HG03097 (cell line): ENCODE measurements at regions not wholly inside any gene's neighbourhood (a gene's known extent, or its start where the extent isn't known, plus 50 kb on each side); places are given as distances from the start of the nearest gene placed in this dataset.
"Not testable (repeated sequence)": the region's sequence is repeated elsewhere in the genome, so short reads cannot be mapped to it uniquely, and the experiment has no call there.

Source experiments
- ATAC-seq: cut with Tn5 transposase; IDR thresholded peaks from one replicate; pipeline ENCODE4 v1.9.1; 2021; ENCODE audit not compliant: unreplicated experiment, low FRiP score

DNA sequence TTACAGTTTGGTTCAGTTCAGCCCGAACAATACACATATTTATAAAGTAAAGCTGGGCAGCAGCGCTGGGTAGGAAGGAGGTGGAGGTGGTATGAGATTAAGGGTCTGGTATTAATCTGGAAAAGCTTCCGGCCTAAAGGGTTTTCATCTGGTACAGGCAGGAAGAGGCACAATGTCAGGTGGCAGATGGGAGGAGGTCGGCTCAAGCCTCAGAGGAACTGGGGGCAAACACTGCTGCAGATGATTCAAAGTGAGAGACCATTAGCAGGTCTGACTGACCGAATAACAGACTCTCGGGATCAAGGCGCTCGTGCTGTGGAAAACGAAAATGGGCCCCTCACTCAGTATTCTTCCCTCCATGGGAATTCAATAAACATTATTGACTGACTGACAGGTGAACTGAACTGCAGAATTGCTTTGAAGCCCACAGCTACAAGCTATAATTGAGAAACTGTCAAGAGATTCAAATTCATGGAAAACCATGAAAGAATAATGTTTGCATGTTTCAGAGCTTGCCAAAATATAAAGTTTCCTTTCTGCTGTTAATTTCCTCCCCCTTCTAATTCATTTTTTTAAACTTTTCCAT lies 75.3 kb downstream of the TMEM167A start:
- no peak for ATAC-seq

DNA sequence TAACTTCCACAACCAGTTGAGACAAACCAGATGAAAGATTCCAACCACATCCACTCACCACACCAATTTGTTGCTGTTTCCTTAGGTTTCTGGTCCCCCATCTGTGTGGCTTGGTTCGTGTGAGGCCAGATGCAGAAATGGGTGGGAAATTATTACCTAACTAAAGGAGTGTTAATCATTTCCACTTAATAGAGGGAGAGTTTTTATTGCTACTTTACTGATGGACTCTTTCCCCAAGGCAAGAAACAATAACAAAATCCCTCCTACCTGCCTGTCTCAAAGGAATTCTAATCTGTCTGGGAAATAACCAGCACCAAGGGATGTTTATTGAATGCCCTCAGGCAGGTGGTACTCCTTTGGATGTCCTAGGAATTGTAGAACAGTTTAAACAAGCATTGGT lies 76.3 kb downstream of the TMEM167A start:
- no peak for ATAC-seq

DNA sequence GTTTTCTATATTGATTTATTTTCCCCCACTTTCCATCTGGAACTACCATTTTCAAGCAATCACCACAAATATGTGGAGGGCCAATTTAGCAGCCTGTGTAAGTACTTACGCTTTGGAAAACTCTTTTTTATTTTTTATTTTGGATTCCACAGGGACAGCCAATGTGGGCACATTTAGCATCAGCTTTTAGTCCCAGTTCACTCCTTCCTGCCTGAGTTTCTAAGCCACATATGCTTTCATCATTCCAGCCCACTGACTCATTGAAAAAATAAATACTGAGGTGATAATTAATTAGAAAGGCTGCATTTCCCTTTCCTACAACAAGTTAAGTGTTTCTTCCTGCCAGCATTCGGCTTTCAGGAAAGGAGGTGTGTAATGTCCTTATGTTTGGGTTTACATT lies 76.8 kb downstream of the TMEM167A start:
- no peak for ATAC-seq

DNA sequence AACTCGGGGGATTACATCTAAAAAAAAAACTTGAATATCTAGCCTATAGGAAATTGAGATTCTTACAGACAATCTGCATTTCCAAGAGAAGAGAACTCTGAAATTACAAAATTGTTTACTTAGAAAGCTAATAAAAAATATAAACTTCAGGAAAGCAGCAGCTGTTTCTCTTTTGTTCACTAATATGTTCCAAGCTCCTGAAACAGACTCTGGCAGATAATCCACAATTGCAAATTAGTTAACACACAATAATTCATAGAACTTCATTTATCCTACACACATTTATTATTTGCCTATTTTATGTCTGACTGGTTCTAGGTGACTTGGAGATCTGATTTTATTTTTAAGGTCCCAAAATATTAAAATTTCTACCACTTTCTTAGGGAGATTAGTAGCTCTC lies 83.8 kb downstream of the TMEM167A start:
- ATAC-seq, result no peak

DNA sequence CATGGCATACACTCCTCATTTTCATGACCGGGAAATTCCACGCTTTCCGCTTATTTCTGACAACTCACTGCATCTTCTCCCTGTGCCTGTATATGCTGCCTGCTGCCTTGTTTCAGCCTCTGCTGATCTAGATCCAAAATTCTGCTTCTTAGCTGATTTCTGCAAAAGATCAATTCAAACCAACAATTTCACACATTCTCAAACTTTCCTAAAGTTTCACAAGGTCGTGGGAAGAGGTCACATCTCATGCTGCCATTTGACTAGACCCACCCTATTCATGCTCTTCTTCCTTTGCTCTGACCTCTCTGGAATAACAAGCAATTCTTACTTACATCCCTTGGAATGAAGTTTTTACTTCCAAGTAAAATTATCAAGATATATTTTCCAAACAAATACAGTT lies 84.5 kb downstream of the TMEM167A start:
- ATAC-seq, result no peak

DNA sequence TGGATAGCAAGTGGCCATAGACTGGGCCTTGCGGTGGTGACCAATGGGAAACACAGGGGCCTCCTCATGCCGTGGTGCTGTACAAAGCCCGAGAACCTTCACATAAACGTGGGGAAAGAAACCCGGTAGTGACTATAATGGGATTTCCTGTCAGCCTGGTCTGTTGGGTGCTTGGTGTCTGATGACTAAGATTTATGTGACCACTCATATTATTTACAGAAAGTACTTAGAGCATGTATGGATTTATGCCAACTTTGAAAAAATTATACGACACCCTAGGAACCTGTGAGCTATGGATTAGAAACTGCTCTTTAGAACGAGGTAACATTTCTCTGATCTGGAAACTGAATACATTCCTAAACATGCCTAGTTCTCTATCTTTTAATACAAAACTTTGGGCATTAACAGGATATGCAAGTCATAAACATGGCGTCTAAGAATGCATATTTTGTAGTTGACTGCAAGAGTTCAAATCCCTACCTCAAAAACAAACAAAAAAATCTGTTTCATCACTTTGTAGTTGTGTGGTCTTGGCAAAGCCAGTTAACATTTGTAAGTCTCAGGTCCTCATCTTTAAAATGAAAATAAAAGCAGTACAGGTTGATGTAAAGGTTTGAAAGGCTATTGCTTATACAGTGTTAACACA lies 85.4 kb downstream of the TMEM167A start:
- ATAC-seq, result no peak

DNA sequence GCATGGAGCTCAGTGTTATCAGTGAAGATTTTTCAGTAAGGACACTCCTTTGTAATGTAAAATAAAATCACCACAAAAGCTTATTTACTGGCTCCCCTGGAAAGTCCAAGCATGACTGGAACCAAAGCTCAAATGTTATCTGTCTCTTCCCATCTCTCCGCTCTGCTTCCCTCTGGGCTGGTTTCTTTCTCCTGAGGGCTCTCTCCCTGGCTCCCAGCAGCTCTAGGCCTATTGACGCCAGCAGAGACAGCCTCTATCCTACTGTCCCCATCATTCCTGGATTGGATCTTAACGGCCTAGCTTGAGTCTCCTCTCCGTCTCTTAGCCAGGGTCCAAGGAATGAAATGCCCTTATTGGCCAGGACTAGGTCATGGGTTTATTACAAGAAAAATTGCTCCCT lies 86.1 kb downstream of the TMEM167A start:
- ATAC-seq, result no peak

DNA sequence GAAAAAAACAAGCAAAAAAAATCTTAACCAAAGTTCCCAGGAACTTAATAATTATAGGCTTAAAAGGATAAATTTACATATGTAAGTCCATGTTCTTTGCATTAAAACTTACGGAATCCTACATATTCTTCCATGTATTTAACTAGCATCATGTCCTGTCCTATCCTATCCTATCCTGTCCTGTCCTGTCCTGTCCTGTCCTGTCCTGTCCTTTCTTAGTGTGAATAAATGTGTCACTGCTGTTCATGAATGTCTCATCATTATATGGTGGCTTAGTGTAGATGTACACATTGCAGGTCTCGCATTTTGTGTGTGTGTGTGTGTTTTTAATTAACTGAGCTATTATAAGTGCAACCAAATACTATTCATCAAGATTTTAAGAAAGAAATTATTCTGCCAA lies 90.0 kb downstream of the TMEM167A start:
- ATAC-seq, result no peak

DNA sequence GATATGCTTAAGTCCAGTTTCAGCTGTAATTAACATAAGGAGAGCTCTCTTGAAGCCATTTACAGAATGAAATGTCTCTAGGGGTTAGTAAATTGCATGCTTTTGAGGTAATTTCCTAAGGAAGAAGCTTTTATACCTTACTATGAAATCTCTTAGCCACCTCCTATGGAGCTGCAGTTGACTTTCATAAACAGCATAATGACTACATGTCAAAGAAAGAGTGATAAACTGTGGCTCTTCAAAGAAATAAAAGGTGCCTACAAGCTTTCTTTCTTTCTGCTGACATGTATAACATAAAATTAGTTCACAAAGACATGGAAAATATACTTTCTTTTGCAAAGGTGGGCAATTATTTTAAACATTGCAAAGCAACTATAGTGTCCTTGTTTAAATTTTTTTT lies 90.8 kb downstream of the TMEM167A start:
- no peak for ATAC-seq

DNA sequence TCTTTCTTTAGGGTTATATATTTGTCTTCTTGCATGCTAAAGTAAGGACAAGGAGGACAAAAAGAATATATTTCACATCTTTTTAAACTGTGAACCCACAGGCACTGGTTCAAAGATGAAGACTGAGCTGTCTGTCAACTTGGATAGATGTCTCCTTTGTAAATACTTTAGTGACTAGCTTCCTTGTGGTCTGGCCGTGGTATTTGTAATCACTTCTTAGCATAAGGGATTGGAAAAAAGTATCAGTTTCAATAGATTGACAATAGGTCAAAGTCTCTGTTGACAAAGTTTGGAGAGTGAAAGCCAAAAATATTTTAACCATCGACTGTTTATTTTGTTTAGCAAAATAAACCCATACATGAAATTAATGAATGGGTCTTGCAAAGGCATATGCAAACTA lies 91.4 kb downstream of the TMEM167A start:
- no peak for ATAC-seq

DNA sequence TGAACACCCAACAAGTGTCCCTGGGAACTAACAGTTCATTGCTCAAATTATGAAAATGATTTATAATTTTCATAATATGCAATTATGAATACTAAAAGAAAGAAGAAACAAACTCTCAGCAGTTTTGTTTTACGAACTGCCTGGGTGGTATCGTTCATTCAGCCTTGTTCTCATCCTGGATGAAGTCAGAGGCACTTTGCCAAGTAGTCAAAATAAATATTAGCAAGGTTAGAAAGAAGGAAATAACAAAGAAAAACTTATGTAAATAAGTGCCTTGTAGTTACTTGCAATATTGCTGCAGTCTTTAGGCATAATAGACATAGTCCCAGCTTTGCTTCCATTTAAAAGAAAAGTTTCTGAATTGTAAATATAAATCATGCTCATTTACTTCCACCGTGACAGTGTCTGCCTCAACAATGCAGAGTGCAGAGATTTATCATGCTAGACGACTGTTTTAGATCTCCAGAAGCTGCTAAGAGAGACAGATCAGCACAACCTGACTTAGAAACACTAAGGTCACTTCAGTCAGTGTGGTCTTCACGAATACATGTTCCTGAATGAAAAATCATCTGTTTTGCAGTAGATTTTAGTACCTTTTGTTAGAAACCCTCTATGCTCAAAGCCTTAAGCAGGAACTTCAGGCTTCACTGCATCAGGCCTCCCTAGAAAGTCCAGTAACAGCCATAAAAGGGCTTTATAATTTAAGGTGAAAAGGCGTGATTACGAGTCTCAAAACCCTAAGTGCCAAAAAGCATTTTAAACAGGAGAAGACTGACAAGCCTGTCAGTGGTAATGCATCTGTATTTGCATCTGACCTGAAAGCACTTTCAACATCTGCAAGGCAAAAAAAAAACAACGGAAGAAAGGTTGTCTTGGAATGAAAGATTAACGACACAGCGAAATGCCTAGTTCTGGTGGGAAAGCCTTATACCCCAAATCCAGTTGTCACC lies 92.1 kb downstream of the TMEM167A start:
- ATAC-seq, result no peak

DNA sequence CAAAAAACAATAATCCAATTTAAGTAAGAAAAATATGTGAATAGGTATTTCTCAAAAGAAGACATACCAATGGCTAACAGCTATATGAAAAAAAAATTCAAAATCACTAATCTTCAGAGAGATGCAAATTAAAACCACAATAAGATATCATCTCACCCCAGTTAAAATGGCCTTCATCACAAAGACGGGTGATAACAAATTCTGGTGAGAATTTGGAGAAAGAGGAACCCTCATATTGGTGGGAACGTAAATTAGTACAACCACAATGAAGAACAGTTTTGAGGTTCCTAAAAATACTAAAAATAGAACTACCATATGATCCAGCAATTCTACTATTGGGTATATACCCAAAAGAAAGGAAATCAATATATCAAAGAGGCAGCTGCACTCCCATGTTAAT lies 94.3 kb downstream of the TMEM167A start:
- no peak for ATAC-seq

DNA sequence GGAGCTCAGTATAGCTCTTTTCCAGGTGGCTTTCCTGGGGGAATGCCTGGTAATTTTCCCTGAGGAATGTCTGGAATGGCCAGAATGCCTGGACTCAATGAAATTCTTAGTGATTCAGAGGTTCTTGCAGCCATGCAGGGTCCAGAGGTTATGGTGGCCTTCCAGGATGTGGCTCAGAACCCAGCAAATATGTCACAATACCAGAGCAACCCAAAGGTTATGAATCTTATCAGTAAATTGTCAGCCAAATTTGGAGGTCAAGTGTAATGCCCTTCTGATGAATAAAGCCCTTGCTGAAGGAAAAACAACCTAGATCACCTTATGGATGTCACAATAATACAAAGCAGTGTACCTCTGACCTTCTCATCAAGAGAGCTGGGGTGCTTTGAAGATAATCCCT lies 100.3 kb downstream of the TMEM167A start:
- not testable (repeated sequence) for ATAC-seq

DNA sequence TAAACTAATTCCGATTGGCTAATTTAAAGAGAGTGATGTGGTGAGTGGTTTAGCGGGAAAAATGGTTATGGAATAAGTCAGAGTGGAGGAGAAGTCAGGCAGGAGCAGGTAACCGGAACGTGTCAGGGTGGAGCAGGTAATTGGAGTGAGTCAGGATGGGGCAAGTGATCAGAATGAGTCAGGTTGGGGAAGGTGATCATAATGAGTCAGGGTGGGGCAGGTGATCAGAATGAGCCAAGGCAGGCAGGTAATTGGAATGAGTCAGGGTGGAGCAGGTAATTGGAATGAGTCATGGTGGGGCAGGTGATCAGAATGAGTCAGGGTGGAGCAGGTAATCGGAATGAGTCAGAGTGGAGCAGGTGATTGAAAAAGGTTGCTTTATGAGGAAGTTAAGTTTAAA lies 101.4 kb downstream of the TMEM167A start:
- ATAC-seq, result no peak

DNA sequence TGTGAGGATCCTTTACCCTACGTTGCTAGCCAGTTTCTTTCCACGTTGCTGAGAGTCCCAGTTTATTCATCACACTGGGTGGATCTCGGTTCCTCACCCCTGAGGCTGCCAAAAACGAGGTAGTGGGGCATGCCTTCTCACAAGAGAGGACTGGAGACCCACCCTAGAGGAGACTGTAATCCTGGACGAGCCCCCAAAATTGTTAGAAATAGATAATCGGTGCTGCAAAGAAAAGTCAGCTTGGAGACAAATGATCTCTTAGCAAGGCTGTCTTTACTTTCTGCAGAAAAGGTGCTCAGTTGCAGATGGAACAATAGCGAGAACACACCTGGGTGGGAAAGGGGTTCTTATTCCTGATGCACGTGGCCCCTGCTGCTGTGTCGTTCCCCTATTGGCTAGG lies 101.8 kb downstream of the TMEM167A start:
- ATAC-seq, result no peak

DNA sequence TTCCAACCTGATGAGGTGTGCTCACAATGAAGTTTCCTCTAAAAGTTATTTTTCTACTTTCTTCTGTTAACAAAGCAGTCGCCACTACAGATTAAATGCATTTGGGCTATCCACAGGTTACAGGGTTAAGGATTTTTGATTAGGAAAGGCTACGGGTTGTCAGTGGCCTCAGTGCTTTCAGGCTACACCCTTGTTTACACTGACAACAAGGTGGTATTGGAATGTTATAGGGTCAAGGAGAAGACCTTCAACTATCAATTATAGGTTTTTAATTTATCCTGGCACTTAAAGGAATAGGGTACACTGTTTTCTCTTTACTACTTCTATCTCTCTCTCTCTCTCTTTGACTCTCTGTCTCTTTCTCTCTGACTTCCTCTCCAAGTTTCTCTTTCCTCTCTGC lies 102.8 kb downstream of the TMEM167A start:
- not testable (repeated sequence) for ATAC-seq

DNA sequence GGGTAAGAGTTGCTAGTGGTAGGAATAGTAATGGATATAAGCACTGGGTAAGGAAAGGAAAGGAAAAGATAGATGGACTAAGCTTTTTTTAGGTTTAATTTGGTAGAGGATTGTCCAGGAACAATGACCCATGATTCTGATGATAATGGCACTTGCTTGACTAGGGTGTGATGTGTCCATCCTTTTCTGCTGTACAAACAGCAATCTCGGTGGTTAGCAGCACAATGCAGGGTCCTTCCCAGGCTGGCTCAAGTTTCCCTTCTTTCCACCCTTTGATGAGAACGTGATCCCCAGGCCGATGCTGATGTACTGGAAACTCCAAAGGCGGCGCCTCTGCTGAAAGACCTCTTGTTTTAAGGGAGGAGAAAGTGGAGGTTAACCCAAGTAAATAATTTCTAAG lies 105.3 kb downstream of the TMEM167A start:
- no peak for ATAC-seq

DNA sequence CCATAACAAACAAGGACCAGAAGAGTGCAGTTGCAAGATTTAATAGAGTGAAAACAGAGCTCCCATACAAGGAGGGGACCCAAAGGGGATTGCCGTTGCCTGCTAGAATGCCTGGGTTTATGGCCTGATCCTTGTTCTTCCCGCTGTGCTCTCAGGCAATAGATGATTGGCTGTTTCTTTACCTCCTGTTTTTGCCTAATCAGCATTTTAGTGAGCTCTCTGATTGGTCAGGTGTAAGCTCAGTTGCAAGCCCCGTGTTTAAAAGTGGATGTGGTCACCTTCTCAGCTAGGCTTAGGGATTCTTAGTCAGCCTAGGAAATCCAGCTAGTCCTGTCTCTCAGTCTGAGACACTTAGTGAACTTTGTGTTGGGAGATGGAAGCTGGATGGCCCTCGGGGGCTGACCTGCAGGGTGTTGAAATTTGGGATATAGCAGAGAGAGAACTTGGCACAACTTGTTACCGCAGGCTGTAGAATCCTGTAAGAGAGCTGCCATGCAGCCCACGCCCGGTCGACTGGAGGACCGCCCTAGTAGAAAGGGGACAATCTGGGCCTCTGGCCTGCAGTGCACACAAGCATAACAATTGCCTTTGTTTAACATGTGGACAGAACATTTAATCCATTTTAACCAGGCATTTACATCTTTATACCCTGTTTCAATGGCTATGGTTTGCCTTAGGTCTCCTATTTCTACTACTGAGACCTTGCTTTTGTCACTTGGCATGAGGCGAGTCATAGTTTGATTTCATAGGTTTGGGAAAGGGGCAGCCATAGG lies 106.0 kb downstream of the TMEM167A start:
- not testable (repeated sequence) for ATAC-seq

DNA sequence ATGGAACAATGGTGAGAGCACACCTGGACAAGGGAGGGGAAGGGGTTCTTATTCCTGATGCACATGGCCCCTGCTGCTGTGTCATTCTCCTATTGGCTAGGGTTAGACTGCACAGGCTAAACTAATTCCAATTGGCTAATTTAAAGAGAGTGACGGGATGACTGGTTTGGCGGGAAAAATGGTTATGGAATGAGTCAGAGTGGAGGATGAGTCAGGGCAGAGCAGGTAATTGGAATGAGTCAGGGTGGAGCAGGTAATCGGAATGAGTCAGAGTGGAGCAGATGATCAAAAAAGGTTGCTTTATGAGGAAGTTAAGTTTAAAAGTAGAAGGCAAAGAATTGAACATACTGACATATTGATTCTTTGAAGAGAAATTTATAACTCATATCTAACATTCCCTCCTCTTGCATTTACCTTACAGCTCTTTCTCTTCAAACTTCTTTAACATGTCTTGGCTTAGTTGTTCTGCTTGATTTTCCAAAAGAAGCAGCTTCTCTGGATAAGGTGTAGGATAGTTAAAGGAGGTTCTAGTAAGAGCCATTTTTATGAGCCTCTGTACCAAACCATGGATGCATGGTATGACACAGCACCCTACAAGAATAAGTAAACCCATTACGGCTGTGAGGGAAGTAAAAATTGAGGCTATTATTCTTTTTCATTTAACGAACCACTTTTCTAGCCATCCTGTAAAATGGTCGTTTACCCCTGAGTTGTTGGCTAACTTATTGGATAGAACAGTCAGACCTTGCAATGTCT lies 107.8 kb downstream of the TMEM167A start:
- ATAC-seq, result not testable (repeated sequence)

DNA sequence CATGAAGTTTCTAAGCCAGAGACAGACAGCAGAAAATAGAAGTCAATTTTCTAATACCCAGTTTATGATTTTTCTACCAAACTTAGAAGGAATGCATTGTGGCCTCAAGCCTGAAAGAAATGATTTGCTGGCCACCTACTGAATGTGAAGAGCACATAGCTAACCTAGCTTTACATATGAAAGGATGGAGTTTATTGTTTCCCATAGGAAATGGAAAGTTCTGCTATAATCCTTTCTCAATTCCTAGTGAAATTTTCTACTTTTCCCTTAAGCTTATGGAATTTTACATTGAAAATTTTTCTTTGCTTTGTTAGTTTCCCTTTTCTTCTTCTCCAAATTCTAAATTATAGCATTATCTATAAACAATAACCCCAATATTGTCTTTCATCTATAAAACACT lies 110.1 kb downstream of the TMEM167A start:
- ATAC-seq, result no peak
